SK-N-SH treated with all-trans-retinoic acid at 6 μM for 48 hours (cell line): ENCODE measurements at regions not wholly inside any gene's neighbourhood (a gene's known extent, or its start where the extent isn't known, plus 50 kb on each side); places are given as distances from the start of the nearest gene placed in this dataset.

Experiments used
- ATAC-seq: fragments of 200-7000 bp; cut with Tn5 transposase; 3 replicates; pipeline ENCODE4 v1.9.1; 2020; ENCODE audit warnings: mild to moderate bottlenecking, moderate library complexity
- ARNTL ChIP-seq: fragments of 450-650 bp; formaldehyde crosslinking; IDR thresholded peaks from 2 replicates; pipeline ENCODE4 v1.5.0; 2020; ENCODE audit warnings: low read depth, mild to moderate bottlenecking, moderate library complexity, borderline replicate concordance
- BACH2 ChIP-seq: fragments of 250-450 bp; sonication (Bioruptor Pico); IDR thresholded peaks from 2 replicates; pipeline ENCODE4 v1.9.0; 2021; ENCODE audit warnings: mild to moderate bottlenecking, borderline replicate concordance
- CREB5 ChIP-seq: fragments of 250-450 bp; sonication (Bioruptor Pico); IDR thresholded peaks from 2 replicates; pipeline ENCODE4 v1.5.1; 2020; ENCODE audit warnings: low read depth, mild to moderate bottlenecking, moderate library complexity
- CSDC2 ChIP-seq: fragments of 250-450 bp; sonication (Bioruptor Pico); IDR thresholded peaks from 2 replicates; pipeline ENCODE4 v1.5.0; 2020; ENCODE audit warnings: mild to moderate bottlenecking, moderate library complexity
- ESRRG ChIP-seq: fragments of 250-450 bp; sonication (Bioruptor Pico); IDR thresholded peaks from 2 replicates; pipeline ENCODE4 v1.6.1; 2021; ENCODE audit warnings: mild to moderate bottlenecking
- GLIS3 ChIP-seq: fragments of 250-450 bp; sonication (Bioruptor Pico); IDR thresholded peaks from 2 replicates; pipeline ENCODE4 v1.5.0; 2020; ENCODE audit warnings: mild to moderate bottlenecking, moderate library complexity
- ISL1 ChIP-seq: fragments of 250-450 bp; sonication (Bioruptor Pico); IDR thresholded peaks from 2 replicates; pipeline ENCODE4 v2.1.2; 2022; ENCODE audit warnings: mild to moderate bottlenecking, moderate library complexity
- OSR1 ChIP-seq: fragments of 250-450 bp; sonication (Bioruptor Pico); IDR thresholded peaks from 2 replicates; pipeline ENCODE4 v1.8.0; 2022; ENCODE audit warnings: moderate library complexity, mild to moderate bottlenecking, inconsistent platforms
- PATZ1 ChIP-seq: fragments of 250-450 bp; sonication (Bioruptor Pico); IDR thresholded peaks from 2 replicates; pipeline ENCODE4 v1.8.0; 2020; ENCODE audit warnings: mild to moderate bottlenecking, moderate library complexity, borderline replicate concordance
- POU6F1 ChIP-seq: fragments of 250-450 bp; sonication (Bioruptor Pico); IDR thresholded peaks from 2 replicates; pipeline ENCODE4 v1.8.0; 2021; ENCODE audit warnings: low read depth, mild to moderate bottlenecking, moderate library complexity, borderline replicate concordance
- PPARA ChIP-seq: fragments of 250-450 bp; sonication (Bioruptor Pico); IDR thresholded peaks from 2 replicates; pipeline ENCODE4 v1.5.0; 2020; ENCODE audit warnings: mild to moderate bottlenecking, borderline replicate concordance
- RARB ChIP-seq: fragments of 250-450 bp; sonication (Bioruptor Pico); IDR thresholded peaks from 2 replicates; pipeline ENCODE4 v1.8.0; 2021; ENCODE audit warnings: mild to moderate bottlenecking, moderate library complexity
- SNAI2 ChIP-seq: fragments of 250-450 bp; sonication (Bioruptor Pico); IDR thresholded peaks from 2 replicates; pipeline ENCODE4 v1.5.0; 2020; ENCODE audit warnings: mild to moderate bottlenecking, moderate library complexity
- TCF4 ChIP-seq: fragments of 250-450 bp; sonication (Bioruptor Pico); IDR thresholded peaks from 2 replicates; pipeline ENCODE4 v1.8.0; 2021; ENCODE audit warnings: mild to moderate bottlenecking, moderate library complexity, borderline replicate concordance
- TOX ChIP-seq: fragments of 250-450 bp; sonication (Bioruptor Pico); IDR thresholded peaks from 2 replicates; pipeline ENCODE4 v1.8.0; 2021; ENCODE audit warnings: mild to moderate bottlenecking, moderate library complexity, borderline replicate concordance
- ZC3H10 ChIP-seq: fragments of 250-450 bp; sonication (Bioruptor Pico); IDR thresholded peaks from 2 replicates; pipeline ENCODE4 v1.5.1; 2021; ENCODE audit warnings: mild to moderate bottlenecking, moderate library complexity
- ZFP3 ChIP-seq: fragments of 250-450 bp; sonication (Bioruptor Pico); IDR thresholded peaks from 2 replicates; pipeline ENCODE4 v1.5.0; 2020; ENCODE audit warnings: mild to moderate bottlenecking, moderate library complexity
- ZFP30 ChIP-seq: fragments of 450-650 bp; formaldehyde crosslinking; IDR thresholded peaks from 2 replicates; pipeline ENCODE4 v1.5.0; 2022; ENCODE audit warnings: mild to moderate bottlenecking, moderate library complexity
- ZNF565 ChIP-seq: fragments of 450-650 bp; formaldehyde crosslinking; conservative IDR thresholded peaks from 2 replicates; pipeline ENCODE4 v1.5.0; 2020; ENCODE audit warnings: low read depth, mild to moderate bottlenecking, moderate library complexity
- ZNF70 ChIP-seq: fragments of 450-650 bp; formaldehyde crosslinking; IDR thresholded peaks from 2 replicates; pipeline ENCODE4 v1.5.0; 2020; ENCODE audit warnings: mild to moderate bottlenecking, moderate library complexity
- ZNF8 ChIP-seq: fragments of 450-650 bp; formaldehyde crosslinking; IDR thresholded peaks from 2 replicates; pipeline ENCODE4 v1.5.0; 2020; ENCODE audit warnings: mild to moderate bottlenecking, moderate library complexity
- TF ChIP-seq, protein P1 (sequence below): fragments of 250-450 bp; sonication (Bioruptor Pico); IDR thresholded peaks from 2 replicates; pipeline ENCODE4 v1.5.0; 2020; ENCODE audit warnings: mild to moderate bottlenecking, moderate library complexity

GRCh38 chr15:91530279-91530678, 323.2 kb upstream of the SLCO3A1 start:
- TF ChIP-seq PPARA (CRISPR knock-in tag) (no peak), ESRRG (no peak), ZNF70 (no peak), OSR1 (CRISPR knock-in tag) (no peak), ZFP3 (CRISPR knock-in tag) (no peak), ISL1 (no peak), ZFP30 (CRISPR knock-in tag) (no peak), TOX (CRISPR knock-in tag) (no peak)

DNA sequence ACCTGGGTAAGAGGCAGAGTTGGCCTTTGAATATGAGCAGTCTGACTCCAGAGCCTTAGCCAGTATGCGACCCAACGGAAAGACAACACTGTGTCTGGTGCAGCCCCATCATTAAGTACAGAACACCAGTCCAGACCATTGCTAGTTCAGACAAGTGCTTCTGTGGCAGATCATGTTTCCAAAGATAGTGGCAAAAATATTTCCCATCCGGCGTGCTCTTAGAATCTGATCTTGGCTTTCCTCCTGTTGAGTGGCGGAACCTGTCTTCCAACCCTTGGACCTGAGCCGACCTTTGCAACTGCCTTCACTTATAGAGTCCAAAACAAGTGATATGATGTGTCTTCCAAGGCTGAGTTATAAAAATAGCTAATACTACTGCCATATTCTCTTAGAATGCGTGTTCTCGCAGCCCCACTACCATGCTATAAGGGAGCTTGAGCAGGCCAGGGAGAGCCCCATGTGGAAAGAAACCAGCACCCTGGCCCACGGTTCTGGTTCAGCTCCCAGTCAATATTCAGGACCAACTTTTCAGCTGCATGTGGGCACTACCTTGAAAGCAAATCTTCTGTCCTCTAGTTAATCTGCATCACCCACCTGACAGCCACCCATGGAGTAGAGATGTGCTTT, 322.4 kb upstream of the SLCO3A1 start:
- no peak for ATAC-seq
- TF ChIP-seq GLIS3 (CRISPR knock-in tag): no peak
- TF ChIP-seq CSDC2 (CRISPR knock-in tag): no peak
- TF ChIP-seq RARB (CRISPR knock-in tag): no peak
- TF ChIP-seq ZNF8: no peak
- TF ChIP-seq ZNF565 (CRISPR knock-in tag): no peak
- TF ChIP-seq, protein P1, sequence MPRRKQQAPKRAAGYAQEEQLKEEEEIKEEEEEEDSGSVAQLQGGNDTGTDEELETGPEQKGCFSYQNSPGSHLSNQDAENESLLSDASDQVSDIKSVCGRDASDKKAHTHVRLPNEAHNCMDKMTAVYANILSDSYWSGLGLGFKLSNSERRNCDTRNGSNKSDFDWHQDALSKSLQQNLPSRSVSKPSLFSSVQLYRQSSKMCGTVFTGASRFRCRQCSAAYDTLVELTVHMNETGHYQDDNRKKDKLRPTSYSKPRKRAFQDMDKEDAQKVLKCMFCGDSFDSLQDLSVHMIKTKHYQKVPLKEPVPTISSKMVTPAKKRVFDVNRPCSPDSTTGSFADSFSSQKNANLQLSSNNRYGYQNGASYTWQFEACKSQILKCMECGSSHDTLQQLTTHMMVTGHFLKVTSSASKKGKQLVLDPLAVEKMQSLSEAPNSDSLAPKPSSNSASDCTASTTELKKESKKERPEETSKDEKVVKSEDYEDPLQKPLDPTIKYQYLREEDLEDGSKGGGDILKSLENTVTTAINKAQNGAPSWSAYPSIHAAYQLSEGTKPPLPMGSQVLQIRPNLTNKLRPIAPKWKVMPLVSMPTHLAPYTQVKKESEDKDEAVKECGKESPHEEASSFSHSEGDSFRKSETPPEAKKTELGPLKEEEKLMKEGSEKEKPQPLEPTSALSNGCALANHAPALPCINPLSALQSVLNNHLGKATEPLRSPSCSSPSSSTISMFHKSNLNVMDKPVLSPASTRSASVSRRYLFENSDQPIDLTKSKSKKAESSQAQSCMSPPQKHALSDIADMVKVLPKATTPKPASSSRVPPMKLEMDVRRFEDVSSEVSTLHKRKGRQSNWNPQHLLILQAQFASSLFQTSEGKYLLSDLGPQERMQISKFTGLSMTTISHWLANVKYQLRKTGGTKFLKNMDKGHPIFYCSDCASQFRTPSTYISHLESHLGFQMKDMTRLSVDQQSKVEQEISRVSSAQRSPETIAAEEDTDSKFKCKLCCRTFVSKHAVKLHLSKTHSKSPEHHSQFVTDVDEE (CRISPR knock-in tag): no peak
- TF ChIP-seq TCF4: no peak
- TF ChIP-seq PATZ1 (CRISPR knock-in tag): no peak
- no peak for TF ChIP-seq ZC3H10 (CRISPR knock-in tag)
- TF ChIP-seq BACH2 (CRISPR knock-in tag): no peak
- TF ChIP-seq SNAI2: no peak

More at GRCh38 chr15:91530279-91530678, 323.2 kb upstream of the SLCO3A1 start:
- ATAC-seq: no peak

DNA sequence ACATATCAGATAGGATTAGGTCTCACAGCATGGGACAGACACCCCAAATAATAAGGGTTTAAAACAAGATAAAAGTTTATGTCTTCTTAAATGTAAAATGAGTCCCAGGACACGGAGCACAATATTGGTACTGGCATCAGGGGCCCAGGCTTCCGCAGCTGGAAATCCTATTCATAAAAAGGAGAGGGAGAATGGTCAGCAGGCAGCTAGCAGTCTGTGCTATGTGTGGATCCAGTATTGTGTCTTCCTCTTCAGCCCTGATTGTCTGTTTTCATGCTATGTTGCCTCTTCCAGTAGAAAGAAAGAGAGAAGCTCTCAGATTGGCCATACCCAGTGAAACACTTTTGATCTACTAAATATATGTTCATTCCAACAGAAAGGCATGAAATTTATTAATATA, 319.3 kb upstream of the SLCO3A1 start:
- no peak for ATAC-seq
- no peak for TF ChIP-seq ZNF8
- no peak for TF ChIP-seq ESRRG
- TF ChIP-seq ZFP30 (CRISPR knock-in tag): no peak
- no peak for TF ChIP-seq ARNTL (CRISPR knock-in tag)
- TF ChIP-seq BACH2 (CRISPR knock-in tag): no peak
- TF ChIP-seq SNAI2: no peak
- no peak for TF ChIP-seq POU6F1 (CRISPR knock-in tag)
- no peak for TF ChIP-seq ISL1
- TF ChIP-seq TCF4: no peak
- TF ChIP-seq CREB5: no peak
- TF ChIP-seq GLIS3 (CRISPR knock-in tag): no peak
- no peak for TF ChIP-seq ZC3H10 (CRISPR knock-in tag)
- TF ChIP-seq, protein P1 (CRISPR knock-in tag): no peak
